Keratinocyte (primary cell): ENCODE measurements at regions not wholly inside any gene's neighbourhood (a gene's known extent, or its start where the extent isn't known, plus 50 kb on each side); places are given as distances from the start of the nearest gene placed in this dataset.

Experiments
- DNase-seq: peaks from one replicate; pipeline ENCODE4 v3.0.0-alpha.2; 2011; ENCODE audit warnings: low read depth, missing footprints, low spot score
- FAIRE-seq: peaks from 2 replicates; lab custom pipeline; 2011; peaks lifted over from hg19 to GRCh38; lab: Jason Lieb, UNC
- H2AFZ ChIP-seq: 2 replicates; pipeline ENCODE4 v1.6.0; 2012; ENCODE audit warnings: low read length, control low read depth, inconsistent platforms; ENCODE audit not compliant: control insufficient read depth
- H3K27ac ChIP-seq: 2 replicates; pipeline ENCODE4 v1.5.1; 2011; ENCODE audit warnings: low read length; ENCODE audit not compliant: control insufficient read depth, insufficient read depth
- H3K27me3 ChIP-seq: 3 replicates; pipeline ENCODE4 v1.6.0; 2011; ENCODE audit warnings: low read length; ENCODE audit not compliant: control insufficient read depth, insufficient read depth; ENCODE audit errors: extremely low read depth
- H3K36me3 ChIP-seq, 2 experiments: 2 replicates in 1 of 2; 3 replicates in 1 of 2; pipeline ENCODE4 v1.5.1; 2011; ENCODE audit warnings: low read length in 2 of 2, mild to moderate bottlenecking in 1 of 2; ENCODE audit not compliant: control insufficient read depth in 2 of 2, insufficient read depth in 2 of 2; ENCODE audit errors: extremely low read depth in 1 of 2
- H3K4me1 ChIP-seq: 3 replicates; pipeline ENCODE4 v1.5.1; 2011; ENCODE audit warnings: low read length; ENCODE audit not compliant: control insufficient read depth, insufficient read depth; ENCODE audit errors: extremely low read depth
- H3K4me2 ChIP-seq: 3 replicates; pipeline ENCODE4 v1.6.0; 2011; ENCODE audit warnings: low read depth, low read length; ENCODE audit not compliant: control insufficient read depth, insufficient read depth; ENCODE audit errors: extremely low read depth
- H3K4me3 ChIP-seq, 3 experiments: fragments of 200-600 bp in 1 of 3; sonication (generic) in 1 of 3; 2 replicates in 2 of 3; 3 replicates in 1 of 3; pipeline ENCODE4 v1.5.1; 2011 to 2016; ENCODE audit warnings: low read length in 3 of 3, mild to moderate bottlenecking in 3 of 3, control low read depth in 2 of 3, inconsistent platforms in 1 of 3, low read depth in 1 of 3, mixed read lengths in 1 of 3, mixed run types in 1 of 3, moderate library complexity in 1 of 3; ENCODE audit not compliant: control insufficient read depth in 2 of 3, insufficient read depth in 2 of 3; ENCODE audit errors: extremely low read depth in 1 of 3
- H3K79me2 ChIP-seq: 2 replicates; pipeline ENCODE4 v1.6.0; 2012; ENCODE audit warnings: low read length; ENCODE audit not compliant: control insufficient read depth, insufficient read depth
- H3K9ac ChIP-seq: 3 replicates; pipeline ENCODE4 v1.6.0; 2011; ENCODE audit warnings: low read length; ENCODE audit not compliant: control insufficient read depth, insufficient read depth; ENCODE audit errors: extremely low read depth
- H3K9me1 ChIP-seq: 3 replicates; pipeline ENCODE4 v1.6.0; 2011; ENCODE audit warnings: low read length; ENCODE audit not compliant: control insufficient read depth, insufficient read depth; ENCODE audit errors: extremely low read depth
- H3K9me3 ChIP-seq: 2 replicates; pipeline ENCODE4 v1.5.1; 2012; ENCODE audit warnings: low read depth, low read length; ENCODE audit not compliant: control insufficient read depth
- H4K20me1 ChIP-seq: 3 replicates; pipeline ENCODE4 v1.6.0; 2011; ENCODE audit warnings: low read length; ENCODE audit not compliant: control insufficient read depth, insufficient read depth; ENCODE audit errors: extremely low read depth
- CTCF ChIP-seq, 3 experiments: IDR thresholded peaks in 1 of 3; conservative IDR thresholded peaks in 1 of 3; optimal IDR thresholded peaks in 1 of 3; 2 replicates in 2 of 3; 3 replicates in 1 of 3; pipeline versions ENCODE3 to v1.5.1; 2011; ENCODE audit warnings: low read length in 3 of 3, mild to moderate bottlenecking in 3 of 3, moderate library complexity in 2 of 3, control low read depth in 1 of 3, inconsistent platforms in 1 of 3; ENCODE audit not compliant: insufficient read depth in 2 of 3; ENCODE audit errors: extremely low read depth in 1 of 3
- EZH2 ChIP-seq: IDR thresholded peaks from one replicate; pipeline ENCODE4 v1.6.1; 2012; ENCODE audit warnings: inconsistent platforms, mild to moderate bottlenecking, low read length, moderate library complexity
- dilution Hi-C: fragments of 300-500 bp; cut with MboI; formaldehyde crosslinking; loops from one replicate; pipeline ENCODE4 v1.7.0; 2020; ENCODE audit warnings: low sequenced_read_pairs; ENCODE audit not compliant: extremely low pct_ligation_motif_present

- no peaks in the 10 kb centered on the region for H4K20me1 ChIP-seq
- H3K4me1 ChIP-seq: no peaks in the 10 kb centered on the region
- H3K9ac ChIP-seq: no peak overlapping the region
- no peaks in the 10 kb centered on the region for H3K27me3 ChIP-seq
- no peak overlapping the region for H3K4me2 ChIP-seq
- no peaks in the 10 kb centered on the region for H3K79me2 ChIP-seq
- H2AFZ ChIP-seq: no peak overlapping the region
- H3K27ac ChIP-seq: no peak overlapping the region
- no peaks in the 10 kb centered on the region for H3K36me3 ChIP-seq
- DNase-seq (no peak), FAIRE-seq (no peak)
- dilution Hi-C loops: no loop called here
- H3K9me3 ChIP-seq: no peaks in the 10 kb centered on the region
- no peak for TF ChIP-seq CTCF (optimal IDR thresholded peaks at IDR 0.05 in 1 of 3, IDR thresholded peaks at IDR 0.05 in 1 of 3, conservative IDR thresholded peaks at IDR 0.05 in 1 of 3; ENCODE audit: extremely low read depth in 1 of 3, insufficient read depth in 2 of 3, low read length in 3 of 3)
- TF ChIP-seq EZH2: no peak
- H3K9me1 ChIP-seq: no peaks in the 10 kb centered on the region
- H3K4me3 ChIP-seq: no peak overlapping the region
Measured at GRCh38 chr6:118746145-118746824, 94.9 kb upstream of the CEP85L start.

DNA sequence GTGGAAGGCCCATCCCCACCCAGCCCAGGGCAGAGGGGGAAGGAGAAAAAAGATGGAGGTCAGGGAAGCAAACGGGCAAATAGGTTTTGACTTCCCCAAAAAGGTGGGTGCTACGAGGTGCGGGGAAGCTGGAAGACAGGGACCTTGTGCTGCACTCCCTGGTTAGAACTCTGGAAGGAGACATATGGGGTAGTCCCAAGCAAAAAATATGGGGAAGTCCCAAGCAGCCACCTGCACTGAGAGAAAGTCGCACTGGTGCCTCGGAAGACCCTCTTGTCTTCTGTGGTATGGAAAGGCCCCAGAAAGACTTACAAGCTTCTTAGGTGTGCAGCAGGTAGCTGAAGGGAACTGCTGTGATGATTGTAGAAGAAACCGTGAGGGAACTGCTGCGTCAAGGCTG lies 93.8 kb upstream of the CEP85L start:
- Histone ChIP-seq H3K36me3 (no peaks in the 10 kb centered on the region), H3K4me3 (no peak overlapping the region), H3K27me3 (no peaks in the 10 kb centered on the region), H3K9me1 (no peaks in the 10 kb centered on the region), H3K79me2 (no peaks in the 10 kb centered on the region), H3K27ac (no peak overlapping the region), H3K4me2 (no peak overlapping the region), H3K9ac (no peak overlapping the region), H3K4me1 (no peaks in the 10 kb centered on the region), H3K9me3 (no peaks in the 10 kb centered on the region), H4K20me1 (no peaks in the 10 kb centered on the region), H2AFZ (no peak overlapping the region)
- FAIRE-seq (no peak), DNase-seq (no peak)
- dilution Hi-C loops: no loop called here
- no peak for TF ChIP-seq CTCF (optimal IDR thresholded peaks at IDR 0.05 in 1 of 3, IDR thresholded peaks at IDR 0.05 in 1 of 3, conservative IDR thresholded peaks at IDR 0.05 in 1 of 3; ENCODE audit: extremely low read depth in 1 of 3, insufficient read depth in 2 of 3, low read length in 3 of 3)
- TF ChIP-seq EZH2: no peak
